GM21529 (cell line): ENCODE measurements at regions not wholly inside any gene's neighbourhood (a gene's known extent, or its start where the extent isn't known, plus 50 kb on each side); places are given as distances from the start of the nearest gene placed in this dataset.
"Not testable (repeated sequence)": the region's sequence is repeated elsewhere in the genome, so short reads cannot be mapped to it uniquely, and the experiment has no call there.

Experiments used
- ATAC-seq: cut with Tn5 transposase; IDR thresholded peaks from one replicate; pipeline ENCODE4 v1.9.1; 2021; ENCODE audit not compliant: unreplicated experiment

GRCh38 chr12:128089961-128090360 lies 177.0 kb upstream of the TMEM132C start:
- no peak for ATAC-seq

- no peak for ATAC-seq
Observed at GRCh38 chr12:128091101-128091720, 175.8 kb upstream of the TMEM132C start.

- no peak for ATAC-seq
Observed at GRCh38 chr12:128091951-128092382, 175.0 kb upstream of the TMEM132C start.

- ATAC-seq: no peak
Observed at GRCh38 chr12:128098730-128099129, 168.2 kb upstream of the TMEM132C start.

DNA sequence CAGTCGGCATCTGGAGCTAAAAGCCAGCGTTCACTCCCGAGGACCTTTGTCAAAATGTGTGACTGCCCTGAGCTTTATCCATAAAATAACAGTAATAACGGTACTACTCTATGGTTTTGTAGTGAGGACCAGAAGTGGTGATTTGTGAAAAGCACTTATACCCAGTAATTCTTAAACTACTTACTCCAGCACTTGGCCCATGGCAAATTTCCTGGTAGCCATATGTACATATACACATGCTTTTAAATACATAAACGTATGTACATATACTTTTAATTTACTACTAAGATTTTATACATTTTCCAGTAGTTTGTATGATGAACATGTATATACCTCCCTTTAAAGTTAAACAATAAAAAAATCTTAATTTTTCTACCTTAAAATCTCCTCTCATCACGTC lies 163.8 kb upstream of the TMEM132C start:
- no peak for ATAC-seq

DNA sequence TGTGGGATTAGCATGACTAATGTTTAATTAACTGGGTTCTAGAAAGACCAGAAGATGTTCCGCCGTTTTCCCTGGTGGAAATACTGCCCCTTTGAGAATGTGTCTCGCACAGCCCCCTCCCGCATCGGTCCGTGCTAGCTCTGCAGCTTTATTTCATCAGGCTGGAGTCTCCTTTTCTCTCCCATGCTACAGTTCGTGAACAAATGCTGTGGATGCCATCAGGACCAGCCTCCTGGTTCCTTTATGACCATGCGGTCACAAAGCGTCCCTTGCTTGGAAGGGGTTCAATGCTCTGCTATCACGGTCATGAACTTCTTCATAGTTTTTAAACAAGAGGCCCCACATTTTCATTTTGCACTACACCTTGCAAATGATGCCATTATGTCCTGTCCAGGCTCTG lies 157.7 kb upstream of the TMEM132C start:
- no peak for ATAC-seq

GRCh38 chr12:128109636-128110035 lies 157.3 kb upstream of the TMEM132C start:
- no peak for ATAC-seq

DNA sequence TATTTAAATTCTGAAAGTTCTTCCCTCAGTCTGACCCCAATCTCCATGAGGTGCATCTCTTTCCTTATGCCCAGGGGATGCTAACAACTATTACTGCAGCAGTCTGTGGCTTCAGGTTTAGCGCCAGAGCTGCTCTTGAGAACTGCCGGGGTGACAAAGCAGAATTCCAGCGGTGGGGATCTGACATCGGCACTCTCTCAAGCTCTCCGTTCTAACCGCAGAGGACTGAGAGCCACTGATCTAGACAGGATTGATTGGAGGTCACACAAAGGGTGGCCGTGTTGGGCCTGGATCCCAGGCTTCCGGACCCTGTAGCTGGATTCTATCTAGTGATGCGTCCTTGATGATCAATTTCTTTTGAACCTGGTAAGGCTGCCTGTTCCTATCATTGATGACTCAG lies 155.6 kb upstream of the TMEM132C start:
- no peak for ATAC-seq

DNA sequence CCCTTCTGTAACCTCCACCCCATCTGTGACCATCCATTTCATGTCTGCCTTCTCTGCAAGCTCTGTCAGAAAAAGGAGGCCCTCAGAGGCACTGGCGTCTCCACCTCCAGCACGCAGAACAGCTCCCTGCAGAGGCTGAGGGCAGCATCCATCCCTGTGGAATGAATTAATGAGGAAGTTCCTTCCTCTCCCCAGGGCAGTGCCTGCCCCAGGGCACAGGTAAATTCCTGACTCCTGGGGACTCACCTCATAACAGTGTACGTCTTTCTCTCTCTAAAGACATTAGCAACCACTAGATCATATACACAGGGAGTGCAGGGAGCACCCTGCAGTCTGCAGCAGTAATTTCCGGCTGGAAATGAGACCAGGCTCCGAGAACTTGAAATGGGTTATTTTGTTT lies 155.0 kb upstream of the TMEM132C start:
- no peak for ATAC-seq

DNA sequence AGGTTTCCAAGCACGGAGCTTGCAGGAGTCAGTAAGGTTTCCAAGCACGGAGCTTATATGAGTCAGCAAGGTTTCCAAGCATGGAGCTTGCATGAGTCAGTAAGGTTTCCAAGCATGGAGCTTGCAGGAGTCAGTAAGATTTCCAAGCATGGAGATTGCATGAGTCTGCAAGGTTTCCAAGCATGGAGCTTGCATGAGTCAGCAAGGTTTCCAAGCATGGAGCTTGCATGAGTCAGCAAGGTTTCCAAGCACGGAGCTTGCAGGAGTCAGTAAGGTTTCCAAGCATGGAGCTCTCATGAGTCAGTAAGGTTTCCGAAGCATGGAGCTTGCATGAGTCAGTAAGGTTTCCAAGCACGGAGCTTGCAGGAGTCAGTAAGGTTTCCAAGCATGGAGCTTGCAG lies 153.7 kb upstream of the TMEM132C start:
- not testable (repeated sequence) for ATAC-seq

DNA sequence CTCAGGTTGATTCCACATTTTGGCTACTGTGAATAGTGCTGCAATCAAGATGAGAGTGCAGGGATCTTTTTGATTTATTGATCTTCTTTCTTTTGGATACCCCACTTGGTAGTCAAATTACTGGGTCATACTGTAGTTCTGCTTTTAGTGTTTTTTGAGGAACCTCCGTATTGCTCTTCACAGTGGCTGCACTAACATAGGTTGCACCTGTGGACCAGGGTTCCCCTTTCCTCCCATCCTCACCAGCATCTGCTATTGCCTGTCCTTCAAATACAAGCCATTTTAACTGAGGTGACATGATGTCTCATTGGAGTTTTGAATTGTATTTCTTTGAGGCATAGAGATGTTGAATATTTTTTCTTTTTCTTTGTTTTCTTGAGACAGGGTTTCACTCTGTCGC lies 152.5 kb upstream of the TMEM132C start:
- ATAC-seq: no peak

- no peak for ATAC-seq
Observed at GRCh38 chr12:128116537-128116936, 150.4 kb upstream of the TMEM132C start.

DNA sequence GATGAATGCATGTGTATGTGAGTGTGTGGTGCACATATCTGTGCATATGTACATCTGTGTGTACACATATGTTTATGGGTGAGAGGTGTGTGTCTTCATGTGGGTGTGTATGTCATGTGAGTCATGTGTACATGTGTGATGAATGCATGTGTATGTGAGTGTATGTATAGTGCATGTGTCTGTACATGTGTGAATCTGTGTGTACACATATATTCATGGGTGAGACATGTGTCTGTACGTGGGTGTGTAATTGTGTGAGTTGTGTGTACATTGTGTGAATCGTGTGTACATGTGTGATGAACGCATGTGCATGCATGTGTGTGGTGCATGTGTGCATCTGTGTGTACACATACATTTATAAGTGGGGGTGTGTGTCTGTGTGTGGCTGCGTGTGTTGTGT lies 146.9 kb upstream of the TMEM132C start:
- ATAC-seq: no peak

DNA sequence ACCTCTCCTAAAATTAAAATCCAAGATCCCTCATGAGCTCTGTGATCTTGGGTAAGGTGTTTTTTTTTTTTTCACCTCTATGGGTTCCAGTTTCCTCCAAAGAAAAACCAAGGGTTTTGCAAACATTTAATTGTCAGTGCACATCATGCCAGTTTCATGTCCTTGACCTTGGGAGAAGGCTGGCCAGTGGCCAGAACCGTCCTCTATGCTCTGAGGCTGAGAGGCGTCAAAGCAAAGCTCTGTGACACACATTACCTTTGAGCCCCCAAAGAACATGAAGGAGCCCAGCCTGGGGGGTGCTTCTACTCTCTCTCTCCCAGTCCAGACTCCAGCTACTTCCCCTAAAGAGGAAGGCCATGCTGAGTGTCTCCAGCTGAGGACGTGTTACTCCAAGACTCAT lies 145.5 kb upstream of the TMEM132C start:
- no peak for ATAC-seq

- ATAC-seq: no peak
Observed at GRCh38 chr12:128123096-128123495, 143.9 kb upstream of the TMEM132C start.

GRCh38 chr12:128131955-128132354 lies 135.0 kb upstream of the TMEM132C start:
- no peak for ATAC-seq

DNA sequence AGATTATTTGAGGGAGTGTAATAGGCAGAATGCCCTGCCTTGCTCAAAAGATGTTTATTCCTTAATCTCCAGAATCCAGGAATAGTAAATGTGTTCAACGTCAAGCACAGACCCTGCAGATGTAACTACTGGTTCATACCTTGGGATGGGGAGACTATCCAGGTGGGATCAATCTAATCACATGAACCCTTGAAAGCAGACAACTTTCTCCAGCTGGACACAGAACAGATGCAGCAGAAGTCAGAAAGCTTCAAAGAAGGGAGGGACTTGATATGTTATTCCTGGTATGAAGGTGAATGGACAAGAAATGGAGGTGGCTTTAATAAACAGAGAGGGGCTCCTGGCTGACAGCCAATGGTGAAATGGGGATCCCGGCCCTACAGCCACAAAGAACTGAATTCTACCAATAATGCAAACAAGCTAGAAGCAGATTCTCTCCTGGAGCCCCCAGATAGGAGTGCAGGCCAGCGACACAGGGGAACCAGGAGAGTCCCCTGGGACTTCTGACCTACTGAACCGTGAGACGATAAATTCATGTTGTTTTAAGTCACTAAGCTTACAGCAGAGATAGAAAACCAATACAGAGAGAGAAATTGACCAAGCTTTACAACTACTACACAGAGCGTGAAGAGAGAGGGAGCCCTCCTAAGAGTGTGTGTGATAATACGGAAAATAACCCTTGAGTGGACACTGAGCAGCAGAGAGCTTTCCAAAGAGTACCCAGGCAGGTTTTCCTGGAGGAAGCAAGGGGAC lies 133.5 kb upstream of the TMEM132C start:
- no peak for ATAC-seq

- ATAC-seq: peak; percentile 56
Observed at GRCh38 chr12:128137140-128137539, 129.8 kb upstream of the TMEM132C start.

DNA sequence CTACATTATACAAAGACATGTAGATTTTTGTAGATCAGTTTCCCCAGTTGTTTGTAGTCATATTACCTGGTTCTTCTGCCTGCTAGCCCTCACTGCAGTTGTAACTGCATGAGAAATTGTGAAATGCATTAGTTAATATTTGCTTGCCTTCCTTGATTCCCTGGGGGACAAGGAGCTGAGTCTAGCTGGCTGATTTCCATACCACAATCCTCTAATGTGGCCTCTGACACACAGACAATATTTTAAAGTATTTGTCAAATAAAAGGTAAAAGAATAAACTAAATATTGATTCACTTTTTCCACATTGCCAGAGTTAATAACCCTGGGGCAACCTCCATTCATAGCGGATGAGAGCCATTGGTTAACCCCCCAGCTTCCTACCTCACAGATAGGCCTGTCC lies 128.8 kb upstream of the TMEM132C start:
- no peak for ATAC-seq

DNA sequence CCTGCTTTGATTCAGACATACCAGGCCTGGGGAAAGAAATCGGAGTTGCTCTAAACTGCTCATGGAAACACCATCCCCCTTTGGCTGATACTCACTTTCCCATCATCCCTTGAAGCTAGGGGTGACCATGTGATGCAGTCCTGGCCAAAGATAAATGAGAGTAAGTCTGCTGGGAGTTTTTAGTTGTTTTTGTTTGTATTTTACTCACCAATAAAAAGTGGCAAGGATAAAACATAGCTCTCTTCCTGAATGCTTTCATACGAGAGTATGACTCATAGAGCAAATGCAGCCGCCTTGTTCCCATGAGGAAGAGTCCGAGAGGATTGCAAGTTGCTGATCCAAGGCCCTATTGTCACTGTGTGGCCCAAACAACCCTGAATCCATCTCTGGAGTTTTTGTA lies 126.4 kb upstream of the TMEM132C start:
- ATAC-seq: no peak

- ATAC-seq: no peak
Observed at GRCh38 chr12:128150961-128151360, 116.0 kb upstream of the TMEM132C start.

GRCh38 chr12:128155571-128155970 lies 111.4 kb upstream of the TMEM132C start:
- no peak for ATAC-seq

DNA sequence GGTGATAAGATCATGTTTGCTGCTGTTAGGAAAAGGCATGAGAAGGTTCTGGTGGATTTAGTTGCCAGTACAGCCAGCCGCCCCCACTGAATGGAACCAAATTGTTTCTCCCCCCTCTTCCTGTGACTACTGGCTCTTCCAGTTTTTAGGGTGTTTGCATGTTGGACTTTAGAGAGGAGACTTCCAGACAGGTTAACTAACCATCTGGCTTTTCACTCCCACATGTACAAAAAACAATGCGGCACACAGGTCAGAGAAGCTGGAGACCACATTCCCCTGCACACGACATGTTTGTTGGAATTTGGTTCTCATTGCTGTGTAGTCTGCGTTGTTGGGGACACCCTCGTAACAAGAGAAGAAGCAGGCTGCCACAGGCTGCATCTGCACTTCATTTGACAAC lies 103.9 kb upstream of the TMEM132C start:
- no peak for ATAC-seq
